Right lobe of liver (tissue), 6 donors: ENCODE measurements at regions not wholly inside any gene's neighbourhood (a gene's known extent, or its start where the extent isn't known, plus 50 kb on each side); places are given as distances from the start of the nearest gene placed in this dataset.

Experiments used
- ATAC-seq, 4 donors: fragments of 200-7000 bp; cut with Tn5 transposase; one replicate each; pipeline ENCODE4 v1.9.1; 2020; ENCODE audit warnings: mild to moderate bottlenecking in 4 of 4, moderate library complexity in 4 of 4
- DNase-seq, 3 donors: peaks; one replicate each; pipeline ENCODE4 v3.0.0-alpha.2; 2020
- H3K27ac ChIP-seq, 3 donors: fragments of 200-600 bp; one replicate each; pipeline ENCODE4 v1.8.0; 2022
- H3K27me3 ChIP-seq, 2 donors: fragments of 200-600 bp; one replicate each; pipeline ENCODE4 v1.8.0; 2022
- H3K36me3 ChIP-seq, 4 donors: fragments of 200-600 bp; sonication (generic) in 1 of 4; one replicate each; pipeline versions ENCODE4 v1.5.1 to v1.8.0; 2017 to 2022; ENCODE audit warnings: control low read depth in 1 of 4
- H3K4me1 ChIP-seq, 4 donors: fragments of 200-600 bp; sonication (generic) in 1 of 4; one replicate each; pipeline versions ENCODE4 v1.5.1 to v1.8.0; 2017 to 2022; ENCODE audit warnings: control low read depth in 1 of 4
- H3K4me3 ChIP-seq, 3 donors: fragments of 200-600 bp; one replicate each; pipeline ENCODE4 v1.8.0; 2022
- H3K9me3 ChIP-seq, 4 donors: fragments of 200-600 bp; sonication (generic) in 1 of 4; one replicate each; pipeline versions ENCODE4 v1.5.1 to v1.8.0; 2017 to 2022; ENCODE audit warnings: control low read depth in 1 of 4
- CTCF ChIP-seq, 4 donors: fragments of 200-600 bp in 3 of 4; fragments of 450-650 bp in 1 of 4; IDR thresholded peaks; one replicate each; pipeline versions ENCODE4 v1.5.1 to v1.8.0; 2016 to 2022; ENCODE audit warnings: antibody characterized with exemption in 4 of 4, mild to moderate bottlenecking in 2 of 4
- POLR2A ChIP-seq: fragments of 450-650 bp; IDR thresholded peaks from one replicate; pipeline ENCODE4 v1.6.1; 2017; ENCODE audit warnings: antibody characterized with exemption, mild to moderate bottlenecking
- WGBS: methylation state at CpG from one replicate; pipeline ENCODE4 v1.1.6; 2018; ENCODE audit warnings: low coverage, low lambda C conversion rate; ENCODE audit not compliant: insufficient coverage; ENCODE audit errors: missing lambda C conversion rate; 5-methylcytosine and 5-hydroxymethylcytosine counted together
- intact Hi-C, 2 donors: fragments of 100-400 bp; cut with DNase I; formaldehyde crosslinking; loops; one replicate each; pipeline versions ENCODE4 v1.11.2 to v1.14.1; 2022
- donor health status: DM: no; HTN: yes; CAD: no.
- donor health status: DM: no; HTN: no; CAD: no.
- donor health status: DM: no; HTN: no; CAD: no.
- donor health status: DM: no; HTN: yes; CAD: no.
- donor health status: DM: no; HTN: yes; CAD: no.

GRCh38 chr6:169859978-169860703, 108.7 kb downstream of the ERMARD start:
- H3K27ac ChIP-seq: no peak overlapping the region
- peak; percentile 55 to 81 (median 68) for ATAC-seq

GRCh38 chr6:169859401-169859977, 108.1 kb downstream of the ERMARD start:
- TF ChIP-seq POLR2A (no peak), CTCF (IDR thresholded peaks at IDR 0.05) (no peak)
- no peaks in the 10 kb centered on the region for H3K9me3 ChIP-seq
- ATAC-seq (no peak), DNase-seq (no peak)
- no peak overlapping the region for H3K27ac ChIP-seq
- intact Hi-C loops: no loop called here
- H3K4me3 ChIP-seq: no peak overlapping the region
- H3K27me3 ChIP-seq: no peaks in the 10 kb centered on the region
- H3K36me3 ChIP-seq: no peaks in the 10 kb centered on the region
- no peaks in the 10 kb centered on the region for H3K4me1 ChIP-seq
- WGBS: 84% methylated on average over 2 of the region's 7 CpGs

More at GRCh38 chr6:169859978-169860703, 108.7 kb downstream of the ERMARD start:
- H3K36me3 ChIP-seq: no peaks in the 10 kb centered on the region
- H3K4me3 ChIP-seq: no peak overlapping the region
- intact Hi-C loops: no loop called here
- WGBS: 65% methylated on average over 2 of the region's 18 CpGs
- H3K27me3 ChIP-seq: no peaks in the 10 kb centered on the region
- TF ChIP-seq POLR2A: no peak
- no peak for TF ChIP-seq CTCF (IDR thresholded peaks at IDR 0.05)
- peak in 1 of 3 donors; percentile 32 for DNase-seq
- H3K9me3 ChIP-seq: no peaks in the 10 kb centered on the region
- no peaks in the 10 kb centered on the region for H3K4me1 ChIP-seq

GRCh38 chr6:169858935-169859351, 107.5 kb downstream of the ERMARD start:
- no peak for ATAC-seq
- WGBS: no CpG with 5 or more reads among the region's 10 CpGs
- TF ChIP-seq CTCF (IDR thresholded peaks at IDR 0.05) (no peak), POLR2A (no peak)

GRCh38 chr6:169858293-169858934, 107.0 kb downstream of the ERMARD start:
- no peak overlapping the region for H3K27ac ChIP-seq
- H3K4me3 ChIP-seq: no peak overlapping the region
- H3K9me3 ChIP-seq: no peaks in the 10 kb centered on the region
- ATAC-seq (no peak), DNase-seq (no peak)
- TF ChIP-seq POLR2A (no peak), CTCF (IDR thresholded peaks at IDR 0.05) (no peak)
- 100% methylated on average over 1 of the region's 17 CpGs for WGBS
- intact Hi-C loops: no loop called here
- no peaks in the 10 kb centered on the region for H3K4me1 ChIP-seq
- H3K36me3 ChIP-seq: no peaks in the 10 kb centered on the region
- no peaks in the 10 kb centered on the region for H3K27me3 ChIP-seq

More at GRCh38 chr6:169858935-169859351, 107.5 kb downstream of the ERMARD start:
- H3K9me3 ChIP-seq: no peaks in the 10 kb centered on the region
- H3K27ac ChIP-seq: no peak overlapping the region
- H3K4me1 ChIP-seq: no peaks in the 10 kb centered on the region
- no peak overlapping the region for H3K4me3 ChIP-seq
- intact Hi-C loops: no loop called here
- DNase-seq: no peak
- H3K27me3 ChIP-seq: no peaks in the 10 kb centered on the region
- no peaks in the 10 kb centered on the region for H3K36me3 ChIP-seq
